ENCODE measurements at regions not wholly inside any gene's neighbourhood (a gene's known extent, or its start where the extent isn't known, plus 50 kb on each side); places are given as distances from the start of the nearest gene placed in this dataset.

GRCh38 chrX:10743476-10743875 is 123.1 kb upstream of the MID1 start:
- DNase-seq (ENCODE audit: extremely low spot score, insufficient read length, low read depth) = no peak
- FAIRE-seq = no peak

DNA sequence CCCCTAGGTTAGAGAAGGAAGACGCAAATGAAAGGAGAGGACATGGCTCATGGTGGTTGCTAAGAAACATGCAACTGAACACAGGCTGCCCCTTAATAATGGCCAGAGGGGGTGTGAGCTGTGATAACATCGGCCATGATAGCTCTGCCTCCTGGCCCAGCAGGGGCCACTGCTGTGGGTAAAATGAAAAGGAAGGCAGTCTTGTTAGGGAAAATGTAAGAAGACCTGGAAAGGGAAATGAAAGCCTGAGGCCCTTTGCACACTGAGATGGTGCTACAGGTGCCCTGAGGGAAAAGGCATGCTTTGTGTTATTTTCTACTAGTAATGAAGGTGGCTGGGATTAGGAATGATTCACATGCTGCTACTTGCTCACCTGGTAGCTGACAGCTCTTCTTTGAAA is 123.6 kb upstream of the MID1 start:
- DNase-seq (ENCODE audit: extremely low spot score, insufficient read length, low read depth) (no peak), FAIRE-seq (no peak)

GRCh38 chrX:10747975-10748374 is 127.6 kb upstream of the MID1 start:
- FAIRE-seq (no peak), DNase-seq (ENCODE audit: extremely low spot score, insufficient read length, low read depth) (no peak)

- DNase-seq (ENCODE audit: extremely low spot score, insufficient read length, low read depth) = no peak
- no peak for FAIRE-seq
Measured at GRCh38 chrX:10749113-10749512, 128.7 kb upstream of the MID1 start.

DNA sequence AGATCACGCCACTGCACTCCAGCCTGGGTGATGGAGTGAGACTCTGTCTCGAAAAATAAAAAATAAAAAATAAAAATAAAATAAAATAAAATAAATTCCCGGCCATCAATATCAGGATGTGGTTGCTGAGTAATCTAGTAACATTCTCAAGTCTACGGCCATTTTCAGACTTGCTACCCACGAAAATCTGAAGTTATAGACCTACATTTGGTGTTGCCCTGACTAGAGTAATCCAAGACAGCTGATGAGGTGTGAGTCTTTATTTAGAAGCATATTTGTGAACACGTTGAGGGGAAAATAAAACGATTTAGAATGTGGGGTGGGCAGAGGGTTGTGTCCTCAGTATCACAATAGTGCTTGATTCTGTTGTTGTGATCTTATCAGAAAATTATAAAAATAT is 130.2 kb upstream of the MID1 start:
- no peak for FAIRE-seq

GRCh38 chrX:10753116-10753515 is 132.7 kb upstream of the MID1 start:
- DNase-seq (ENCODE audit: extremely low spot score, insufficient read length, low read depth) (no peak), FAIRE-seq (no peak)

More for the DNA sequence above, 130.2 kb upstream of the MID1 start:
- no peak for DNase-seq (ENCODE audit: extremely low spot score, insufficient read length, low read depth)

DNA sequence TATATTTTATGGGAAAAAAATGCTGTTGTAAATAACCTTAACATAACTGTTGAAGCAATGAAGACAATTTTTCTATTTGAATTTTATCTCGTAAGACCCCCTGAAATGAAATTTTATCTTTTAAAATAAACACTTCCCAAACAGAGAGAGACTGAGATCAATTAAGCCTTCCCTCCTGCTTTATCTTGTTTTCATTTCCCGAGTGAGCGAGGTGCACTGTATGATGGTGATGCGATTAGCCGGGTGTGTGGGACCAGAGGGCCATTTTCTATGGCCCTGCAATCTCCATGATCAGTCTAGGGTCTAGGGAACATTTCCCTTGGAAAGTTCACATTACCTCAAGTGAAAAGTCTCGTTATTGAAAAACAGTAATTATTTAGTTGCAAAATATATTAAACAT is 134.1 kb upstream of the MID1 start:
- DNase-seq (ENCODE audit: extremely low spot score, insufficient read length, low read depth) (no peak), FAIRE-seq (no peak)

- no peak for FAIRE-seq
Measured at GRCh38 chrX:10755439-10756334, 135.3 kb upstream of the MID1 start.

DNA sequence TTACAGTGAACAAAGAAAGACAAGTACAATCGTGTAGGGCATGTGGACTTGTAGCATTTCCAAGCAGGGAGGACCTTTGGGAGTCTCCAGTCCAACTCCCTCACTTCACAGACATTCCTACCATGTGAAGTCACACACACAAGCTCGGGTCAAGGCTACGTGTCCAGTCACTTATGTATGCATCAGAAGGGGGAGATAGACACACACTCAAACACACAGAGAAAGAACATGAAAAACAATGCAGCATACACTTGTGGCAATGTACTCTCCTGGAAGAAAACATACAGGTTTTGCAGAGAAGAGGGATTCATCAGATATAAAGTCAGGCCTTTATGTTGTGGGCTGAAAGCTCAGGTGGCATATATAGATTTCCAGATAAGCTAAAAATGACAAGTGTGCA is 136.1 kb upstream of the MID1 start:
- FAIRE-seq (no peak), DNase-seq (ENCODE audit: extremely low spot score, insufficient read length, low read depth) (no peak)

More at GRCh38 chrX:10755439-10756334, 135.3 kb upstream of the MID1 start:
- DNase-seq (ENCODE audit: extremely low spot score, insufficient read length, low read depth) = no peak

- no peak for DNase-seq (ENCODE audit: extremely low spot score, insufficient read length, low read depth)
- no peak for FAIRE-seq
Measured at GRCh38 chrX:10759141-10759799, 138.9 kb upstream of the MID1 start.

- DNase-seq (ENCODE audit: extremely low spot score, insufficient read length, low read depth) (no peak), FAIRE-seq (no peak)
Measured at GRCh38 chrX:10761447-10761846, 141.1 kb upstream of the MID1 start.

- DNase-seq (ENCODE audit: extremely low spot score, insufficient read length, low read depth) (no peak), FAIRE-seq (peak; percentile 79)
Measured at GRCh38 chrX:10769195-10769594, 148.8 kb upstream of the MID1 start.

- no peak for FAIRE-seq
- DNase-seq (ENCODE audit: extremely low spot score, insufficient read length, low read depth) = no peak
Measured at GRCh38 chrX:10769696-10770619, 149.6 kb upstream of the MID1 start.

- DNase-seq (ENCODE audit: extremely low spot score, insufficient read length, low read depth) = no peak
- FAIRE-seq = no peak
Measured at GRCh38 chrX:10773318-10773717, 152.9 kb upstream of the MID1 start.

- FAIRE-seq (no peak), DNase-seq (ENCODE audit: extremely low spot score, insufficient read length, low read depth) (no peak)
Measured at GRCh38 chrX:10781847-10782530, 161.6 kb upstream of the MID1 start.

DNA sequence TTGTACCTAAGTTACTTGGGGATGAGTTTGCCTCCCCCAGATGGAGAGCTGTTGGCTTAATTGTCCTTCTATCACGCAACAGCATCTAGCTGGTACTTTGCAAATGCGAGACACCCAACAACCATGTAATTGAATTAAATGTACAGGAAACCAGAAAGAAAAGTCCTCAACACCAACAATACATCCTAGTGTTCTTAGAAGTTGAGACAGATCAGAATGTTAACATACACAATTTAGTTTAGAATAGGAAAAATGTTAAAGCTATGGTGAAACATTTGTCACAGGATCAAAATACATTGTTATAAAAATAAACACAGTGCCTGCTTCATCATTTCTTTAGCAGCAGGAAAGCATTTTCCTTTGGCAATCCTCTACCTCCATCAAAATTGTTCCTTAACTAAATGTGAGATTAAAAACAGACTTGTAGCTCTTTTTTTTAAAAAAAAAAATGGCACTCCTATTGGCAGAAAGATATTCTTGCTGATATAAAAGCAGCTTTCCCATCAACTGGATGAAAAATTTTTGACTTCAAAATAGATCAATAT is 163.1 kb upstream of the MID1 start:
- no peak for DNase-seq (ENCODE audit: extremely low spot score, insufficient read length, low read depth)
- FAIRE-seq = no peak

- FAIRE-seq (no peak), DNase-seq (ENCODE audit: extremely low spot score, insufficient read length, low read depth) (no peak)
Measured at GRCh38 chrX:10787264-10787663, 166.9 kb upstream of the MID1 start.

DNA sequence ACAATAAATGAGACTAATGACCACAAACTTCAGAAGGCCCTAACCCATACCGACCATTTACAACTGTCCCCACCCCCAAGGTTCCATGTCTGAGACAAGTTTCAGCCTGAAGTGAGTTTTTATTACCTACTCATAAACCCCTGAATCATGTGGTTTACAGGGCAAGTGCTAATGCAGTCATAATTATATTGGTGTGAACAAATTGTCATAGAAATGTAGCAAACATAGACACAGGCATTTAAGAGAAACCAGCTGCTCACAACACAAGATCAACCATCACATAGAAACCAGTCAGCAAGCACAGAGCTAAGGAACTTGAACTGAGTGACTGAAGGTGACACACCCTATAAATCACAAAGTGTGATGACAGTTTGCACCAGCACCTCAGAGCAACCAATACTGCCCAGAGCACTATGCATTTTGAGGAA is 173.8 kb upstream of the MID1 start:
- FAIRE-seq (no peak), DNase-seq (ENCODE audit: extremely low spot score, insufficient read length, low read depth) (no peak)

- DNase-seq (ENCODE audit: extremely low spot score, insufficient read length, low read depth) = no peak
- FAIRE-seq = no peak
Measured at GRCh38 chrX:10795721-10796120, 175.3 kb upstream of the MID1 start.

DNA sequence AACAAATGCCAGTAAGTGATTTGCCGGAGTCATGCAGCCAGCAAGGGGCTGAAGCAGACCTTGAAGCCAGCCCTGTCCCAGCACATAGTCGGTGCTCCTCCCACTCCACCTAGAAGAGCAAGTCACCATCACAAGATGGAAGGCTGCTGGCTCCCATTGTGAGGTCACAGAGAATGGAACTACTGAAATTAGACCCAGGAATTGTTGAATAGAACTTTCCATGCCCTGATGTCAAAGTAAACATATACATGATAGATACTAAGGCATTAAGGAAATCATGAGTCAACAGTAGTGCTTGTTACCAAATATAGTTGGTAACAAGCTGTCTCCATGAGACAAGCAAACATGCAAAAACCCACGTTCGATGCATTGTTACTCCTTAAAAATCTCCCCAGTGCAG is 177.1 kb upstream of the MID1 start:
- FAIRE-seq = no peak

More for the DNA sequence above, 177.1 kb upstream of the MID1 start:
- DNase-seq (ENCODE audit: extremely low spot score, insufficient read length, low read depth) = no peak

Data from GM18507 (cell line).